ENCODE measurements at regions not wholly inside any gene's neighbourhood (a gene's known extent, or its start where the extent isn't known, plus 50 kb on each side); places are given as distances from the start of the nearest gene placed in this dataset.

DNA sequence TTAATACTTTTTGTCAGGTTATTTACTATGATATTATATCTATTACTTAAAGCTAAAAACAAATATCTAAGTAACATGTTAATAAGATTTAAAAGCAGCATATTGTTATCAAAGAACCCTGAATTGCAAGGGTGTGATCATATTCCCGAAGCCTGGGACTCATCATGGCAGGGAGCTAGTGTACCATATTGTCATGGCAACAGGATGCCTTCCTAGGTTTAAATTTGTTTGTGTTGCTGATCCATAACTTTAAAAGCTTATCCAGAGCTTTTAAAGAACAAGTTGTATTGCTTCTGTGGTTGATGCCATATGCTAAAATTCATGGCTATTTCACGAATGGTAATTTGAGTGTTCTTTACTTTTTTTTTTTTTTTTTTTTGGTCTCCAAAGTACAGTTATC, 500.5 kb downstream of the NAV3 start:
- TF ChIP-seq CTCF (conservative IDR thresholded peaks at IDR 0.05; ENCODE audit: low read depth, low read length) = no peak
- no peak for TF ChIP-seq EZH2 (IDR thresholded peaks at IDR 0.05; ENCODE audit: low read length, unreplicated experiment)
- TF ChIP-seq EZH2phosphoT487 (IDR thresholded peaks at IDR 0.05; ENCODE audit: borderline replicate concordance, low read length) = no peak
